A673 (cell line): ENCODE measurements at regions not wholly inside any gene's neighbourhood (a gene's known extent, or its start where the extent isn't known, plus 50 kb on each side); places are given as distances from the start of the nearest gene placed in this dataset.

Experiments used
- EZH2 ChIP-seq: fragments of 200-600 bp; sonication (generic); IDR thresholded peaks from 2 replicates; pipeline ENCODE4 v1.6.1; 2017; ENCODE audit warnings: borderline replicate concordance, low read depth, mild to moderate bottlenecking, mixed read lengths, antibody characterized with exemption, low read length; ENCODE audit not compliant: poor library complexity, severe bottlenecking
- TF ChIP-seq, protein P1 (sequence below): fragments of 300-800, 200-600 bp; sonication (generic); conservative IDR thresholded peaks from 2 replicates; pipeline ENCODE4 v1.5.1; 2017; ENCODE audit warnings: low read depth, mild to moderate bottlenecking, antibody characterized with exemption, low read length, moderate library complexity, mixed read lengths

DNA sequence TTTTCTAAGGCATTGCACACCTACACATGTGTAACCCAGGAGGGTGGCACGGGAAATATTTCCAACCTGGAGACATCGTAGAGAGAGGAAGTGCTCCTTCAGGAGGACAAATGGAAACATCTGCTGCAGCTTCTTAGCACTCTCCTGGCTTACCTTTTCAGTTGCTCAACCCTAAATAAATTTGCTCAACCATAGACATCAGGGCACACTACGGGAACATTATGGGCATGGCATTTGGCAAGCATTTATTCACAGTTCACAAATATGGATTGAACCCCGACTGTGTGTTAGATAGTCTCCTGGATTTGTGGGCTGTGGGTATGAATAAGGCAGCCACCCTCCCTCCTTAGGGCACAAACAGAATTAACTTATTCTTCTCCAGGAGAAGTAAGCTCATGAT, 118.7 kb downstream of the SOX4 start:
- TF ChIP-seq, protein P1, sequence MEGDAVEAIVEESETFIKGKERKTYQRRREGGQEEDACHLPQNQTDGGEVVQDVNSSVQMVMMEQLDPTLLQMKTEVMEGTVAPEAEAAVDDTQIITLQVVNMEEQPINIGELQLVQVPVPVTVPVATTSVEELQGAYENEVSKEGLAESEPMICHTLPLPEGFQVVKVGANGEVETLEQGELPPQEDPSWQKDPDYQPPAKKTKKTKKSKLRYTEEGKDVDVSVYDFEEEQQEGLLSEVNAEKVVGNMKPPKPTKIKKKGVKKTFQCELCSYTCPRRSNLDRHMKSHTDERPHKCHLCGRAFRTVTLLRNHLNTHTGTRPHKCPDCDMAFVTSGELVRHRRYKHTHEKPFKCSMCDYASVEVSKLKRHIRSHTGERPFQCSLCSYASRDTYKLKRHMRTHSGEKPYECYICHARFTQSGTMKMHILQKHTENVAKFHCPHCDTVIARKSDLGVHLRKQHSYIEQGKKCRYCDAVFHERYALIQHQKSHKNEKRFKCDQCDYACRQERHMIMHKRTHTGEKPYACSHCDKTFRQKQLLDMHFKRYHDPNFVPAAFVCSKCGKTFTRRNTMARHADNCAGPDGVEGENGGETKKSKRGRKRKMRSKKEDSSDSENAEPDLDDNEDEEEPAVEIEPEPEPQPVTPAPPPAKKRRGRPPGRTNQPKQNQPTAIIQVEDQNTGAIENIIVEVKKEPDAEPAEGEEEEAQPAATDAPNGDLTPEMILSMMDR: no peak
- TF ChIP-seq EZH2: no peak
